ENCODE measurements at regions not wholly inside any gene's neighbourhood (a gene's known extent, or its start where the extent isn't known, plus 50 kb on each side); places are given as distances from the start of the nearest gene placed in this dataset.

DNA sequence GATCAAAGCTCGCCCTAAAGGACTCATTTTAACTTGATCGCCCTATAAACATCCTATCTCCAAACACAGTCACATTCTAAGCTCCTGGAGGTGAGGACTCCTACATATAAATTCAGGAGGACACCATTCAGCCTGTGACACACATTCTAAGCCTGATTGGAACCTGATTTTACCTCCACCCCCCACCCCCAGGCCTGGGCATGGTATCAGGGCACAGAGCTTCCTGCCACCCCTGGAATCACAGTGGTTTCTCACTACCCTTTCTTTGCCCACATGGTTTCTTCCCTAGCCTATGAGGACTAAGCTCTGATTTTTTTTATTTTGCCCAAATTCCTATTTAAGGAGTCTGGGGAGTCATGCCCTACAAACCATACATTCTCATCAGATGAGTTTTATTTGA is 428.1 kb upstream of the ID2 start:
- TF ChIP-seq, protein P1, sequence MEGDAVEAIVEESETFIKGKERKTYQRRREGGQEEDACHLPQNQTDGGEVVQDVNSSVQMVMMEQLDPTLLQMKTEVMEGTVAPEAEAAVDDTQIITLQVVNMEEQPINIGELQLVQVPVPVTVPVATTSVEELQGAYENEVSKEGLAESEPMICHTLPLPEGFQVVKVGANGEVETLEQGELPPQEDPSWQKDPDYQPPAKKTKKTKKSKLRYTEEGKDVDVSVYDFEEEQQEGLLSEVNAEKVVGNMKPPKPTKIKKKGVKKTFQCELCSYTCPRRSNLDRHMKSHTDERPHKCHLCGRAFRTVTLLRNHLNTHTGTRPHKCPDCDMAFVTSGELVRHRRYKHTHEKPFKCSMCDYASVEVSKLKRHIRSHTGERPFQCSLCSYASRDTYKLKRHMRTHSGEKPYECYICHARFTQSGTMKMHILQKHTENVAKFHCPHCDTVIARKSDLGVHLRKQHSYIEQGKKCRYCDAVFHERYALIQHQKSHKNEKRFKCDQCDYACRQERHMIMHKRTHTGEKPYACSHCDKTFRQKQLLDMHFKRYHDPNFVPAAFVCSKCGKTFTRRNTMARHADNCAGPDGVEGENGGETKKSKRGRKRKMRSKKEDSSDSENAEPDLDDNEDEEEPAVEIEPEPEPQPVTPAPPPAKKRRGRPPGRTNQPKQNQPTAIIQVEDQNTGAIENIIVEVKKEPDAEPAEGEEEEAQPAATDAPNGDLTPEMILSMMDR (IDR thresholded peaks at IDR 0.05; ENCODE audit: poor library complexity, severe bottlenecking) = no peak
- TF ChIP-seq REST (IDR thresholded peaks at IDR 0.05; ENCODE audit: borderline replicate concordance) = no peak
- no peak for TF ChIP-seq EP300 (conservative IDR thresholded peaks at IDR 0.05; ENCODE audit: poor library complexity, severe bottlenecking)
- TF ChIP-seq EZH2 (IDR thresholded peaks at IDR 0.05; ENCODE audit: borderline replicate concordance, insufficient read depth, low read length, poor library complexity, severe bottlenecking) = no peak
- no peak for TF ChIP-seq POLR2AphosphoS5 (IDR thresholded peaks at IDR 0.05)

Data from neural cell (in vitro differentiated cells).